ENCODE measurements at regions not wholly inside any gene's neighbourhood (a gene's known extent, or its start where the extent isn't known, plus 50 kb on each side); places are given as distances from the start of the nearest gene placed in this dataset.

- TF ChIP-seq CTCF (IDR thresholded peaks at IDR 0.05; ENCODE audit: low read depth, low read length) (no peak), EZH2phosphoT487 (IDR thresholded peaks at IDR 0.05; ENCODE audit: low read depth) (no peak)
Observed at GRCh38 chr3:153600896-153601295, 438.9 kb downstream of the RAP2B start.
